MM.1S (cell line): ENCODE measurements at regions not wholly inside any gene's neighbourhood (a gene's known extent, or its start where the extent isn't known, plus 50 kb on each side); places are given as distances from the start of the nearest gene placed in this dataset.

Experiments used
- EZH2 ChIP-seq: fragments of 300-600 bp; sonication (generic); optimal IDR thresholded peaks from 2 replicates; pipeline ENCODE3; 2017; ENCODE audit warnings: low read depth, mild to moderate bottlenecking, antibody characterized with exemption, low read length, mixed read lengths
- TF ChIP-seq, protein P1 (sequence below): fragments of 300-600 bp; sonication (generic); IDR thresholded peaks from 2 replicates; pipeline ENCODE4 v1.5.1; 2016; ENCODE audit warnings: antibody characterized with exemption, low read length, mixed read lengths

DNA sequence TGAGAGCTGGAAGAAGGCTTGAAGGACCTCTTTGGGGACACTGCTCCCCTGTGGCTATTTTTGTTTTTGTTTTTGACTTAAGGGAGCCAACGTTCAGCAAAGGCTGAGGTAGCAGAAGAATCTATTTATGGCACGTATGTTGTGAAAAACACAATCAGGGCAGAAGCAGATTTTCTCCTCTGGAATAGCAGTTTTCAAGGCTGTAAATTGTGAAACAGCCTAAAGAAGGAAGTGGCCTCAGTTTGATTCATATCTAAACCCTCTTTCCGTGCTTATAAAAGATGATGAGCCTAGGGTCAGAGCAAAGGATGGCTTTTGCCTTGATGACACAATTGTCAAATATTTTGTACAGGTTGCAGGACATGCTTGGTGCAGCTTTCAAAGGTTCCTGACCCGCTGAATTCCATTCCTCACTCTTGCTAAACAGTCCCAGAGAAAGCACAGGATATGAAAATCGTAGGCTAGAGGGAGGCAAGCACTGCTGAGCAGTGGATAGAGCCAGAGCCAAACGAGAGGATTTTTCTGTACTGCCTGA, 106.2 kb upstream of the DLX2 start:
- TF ChIP-seq, protein P1, sequence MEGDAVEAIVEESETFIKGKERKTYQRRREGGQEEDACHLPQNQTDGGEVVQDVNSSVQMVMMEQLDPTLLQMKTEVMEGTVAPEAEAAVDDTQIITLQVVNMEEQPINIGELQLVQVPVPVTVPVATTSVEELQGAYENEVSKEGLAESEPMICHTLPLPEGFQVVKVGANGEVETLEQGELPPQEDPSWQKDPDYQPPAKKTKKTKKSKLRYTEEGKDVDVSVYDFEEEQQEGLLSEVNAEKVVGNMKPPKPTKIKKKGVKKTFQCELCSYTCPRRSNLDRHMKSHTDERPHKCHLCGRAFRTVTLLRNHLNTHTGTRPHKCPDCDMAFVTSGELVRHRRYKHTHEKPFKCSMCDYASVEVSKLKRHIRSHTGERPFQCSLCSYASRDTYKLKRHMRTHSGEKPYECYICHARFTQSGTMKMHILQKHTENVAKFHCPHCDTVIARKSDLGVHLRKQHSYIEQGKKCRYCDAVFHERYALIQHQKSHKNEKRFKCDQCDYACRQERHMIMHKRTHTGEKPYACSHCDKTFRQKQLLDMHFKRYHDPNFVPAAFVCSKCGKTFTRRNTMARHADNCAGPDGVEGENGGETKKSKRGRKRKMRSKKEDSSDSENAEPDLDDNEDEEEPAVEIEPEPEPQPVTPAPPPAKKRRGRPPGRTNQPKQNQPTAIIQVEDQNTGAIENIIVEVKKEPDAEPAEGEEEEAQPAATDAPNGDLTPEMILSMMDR = no peak
- no peak for TF ChIP-seq EZH2
